H1 (cell line): ENCODE measurements at regions not wholly inside any gene's neighbourhood (a gene's known extent, or its start where the extent isn't known, plus 50 kb on each side); places are given as distances from the start of the nearest gene placed in this dataset.

Experiments
- TF ChIP-seq, protein P1 (sequence below): fragments of 300-600 bp; sonication (generic); IDR thresholded peaks from 2 replicates; pipeline ENCODE4 v1.7.1; 2012; ENCODE audit warnings: low read length, moderate library complexity, mild to moderate bottlenecking, inconsistent platforms; ENCODE audit not compliant: insufficient replicate concordance

- TF ChIP-seq, protein P1, sequence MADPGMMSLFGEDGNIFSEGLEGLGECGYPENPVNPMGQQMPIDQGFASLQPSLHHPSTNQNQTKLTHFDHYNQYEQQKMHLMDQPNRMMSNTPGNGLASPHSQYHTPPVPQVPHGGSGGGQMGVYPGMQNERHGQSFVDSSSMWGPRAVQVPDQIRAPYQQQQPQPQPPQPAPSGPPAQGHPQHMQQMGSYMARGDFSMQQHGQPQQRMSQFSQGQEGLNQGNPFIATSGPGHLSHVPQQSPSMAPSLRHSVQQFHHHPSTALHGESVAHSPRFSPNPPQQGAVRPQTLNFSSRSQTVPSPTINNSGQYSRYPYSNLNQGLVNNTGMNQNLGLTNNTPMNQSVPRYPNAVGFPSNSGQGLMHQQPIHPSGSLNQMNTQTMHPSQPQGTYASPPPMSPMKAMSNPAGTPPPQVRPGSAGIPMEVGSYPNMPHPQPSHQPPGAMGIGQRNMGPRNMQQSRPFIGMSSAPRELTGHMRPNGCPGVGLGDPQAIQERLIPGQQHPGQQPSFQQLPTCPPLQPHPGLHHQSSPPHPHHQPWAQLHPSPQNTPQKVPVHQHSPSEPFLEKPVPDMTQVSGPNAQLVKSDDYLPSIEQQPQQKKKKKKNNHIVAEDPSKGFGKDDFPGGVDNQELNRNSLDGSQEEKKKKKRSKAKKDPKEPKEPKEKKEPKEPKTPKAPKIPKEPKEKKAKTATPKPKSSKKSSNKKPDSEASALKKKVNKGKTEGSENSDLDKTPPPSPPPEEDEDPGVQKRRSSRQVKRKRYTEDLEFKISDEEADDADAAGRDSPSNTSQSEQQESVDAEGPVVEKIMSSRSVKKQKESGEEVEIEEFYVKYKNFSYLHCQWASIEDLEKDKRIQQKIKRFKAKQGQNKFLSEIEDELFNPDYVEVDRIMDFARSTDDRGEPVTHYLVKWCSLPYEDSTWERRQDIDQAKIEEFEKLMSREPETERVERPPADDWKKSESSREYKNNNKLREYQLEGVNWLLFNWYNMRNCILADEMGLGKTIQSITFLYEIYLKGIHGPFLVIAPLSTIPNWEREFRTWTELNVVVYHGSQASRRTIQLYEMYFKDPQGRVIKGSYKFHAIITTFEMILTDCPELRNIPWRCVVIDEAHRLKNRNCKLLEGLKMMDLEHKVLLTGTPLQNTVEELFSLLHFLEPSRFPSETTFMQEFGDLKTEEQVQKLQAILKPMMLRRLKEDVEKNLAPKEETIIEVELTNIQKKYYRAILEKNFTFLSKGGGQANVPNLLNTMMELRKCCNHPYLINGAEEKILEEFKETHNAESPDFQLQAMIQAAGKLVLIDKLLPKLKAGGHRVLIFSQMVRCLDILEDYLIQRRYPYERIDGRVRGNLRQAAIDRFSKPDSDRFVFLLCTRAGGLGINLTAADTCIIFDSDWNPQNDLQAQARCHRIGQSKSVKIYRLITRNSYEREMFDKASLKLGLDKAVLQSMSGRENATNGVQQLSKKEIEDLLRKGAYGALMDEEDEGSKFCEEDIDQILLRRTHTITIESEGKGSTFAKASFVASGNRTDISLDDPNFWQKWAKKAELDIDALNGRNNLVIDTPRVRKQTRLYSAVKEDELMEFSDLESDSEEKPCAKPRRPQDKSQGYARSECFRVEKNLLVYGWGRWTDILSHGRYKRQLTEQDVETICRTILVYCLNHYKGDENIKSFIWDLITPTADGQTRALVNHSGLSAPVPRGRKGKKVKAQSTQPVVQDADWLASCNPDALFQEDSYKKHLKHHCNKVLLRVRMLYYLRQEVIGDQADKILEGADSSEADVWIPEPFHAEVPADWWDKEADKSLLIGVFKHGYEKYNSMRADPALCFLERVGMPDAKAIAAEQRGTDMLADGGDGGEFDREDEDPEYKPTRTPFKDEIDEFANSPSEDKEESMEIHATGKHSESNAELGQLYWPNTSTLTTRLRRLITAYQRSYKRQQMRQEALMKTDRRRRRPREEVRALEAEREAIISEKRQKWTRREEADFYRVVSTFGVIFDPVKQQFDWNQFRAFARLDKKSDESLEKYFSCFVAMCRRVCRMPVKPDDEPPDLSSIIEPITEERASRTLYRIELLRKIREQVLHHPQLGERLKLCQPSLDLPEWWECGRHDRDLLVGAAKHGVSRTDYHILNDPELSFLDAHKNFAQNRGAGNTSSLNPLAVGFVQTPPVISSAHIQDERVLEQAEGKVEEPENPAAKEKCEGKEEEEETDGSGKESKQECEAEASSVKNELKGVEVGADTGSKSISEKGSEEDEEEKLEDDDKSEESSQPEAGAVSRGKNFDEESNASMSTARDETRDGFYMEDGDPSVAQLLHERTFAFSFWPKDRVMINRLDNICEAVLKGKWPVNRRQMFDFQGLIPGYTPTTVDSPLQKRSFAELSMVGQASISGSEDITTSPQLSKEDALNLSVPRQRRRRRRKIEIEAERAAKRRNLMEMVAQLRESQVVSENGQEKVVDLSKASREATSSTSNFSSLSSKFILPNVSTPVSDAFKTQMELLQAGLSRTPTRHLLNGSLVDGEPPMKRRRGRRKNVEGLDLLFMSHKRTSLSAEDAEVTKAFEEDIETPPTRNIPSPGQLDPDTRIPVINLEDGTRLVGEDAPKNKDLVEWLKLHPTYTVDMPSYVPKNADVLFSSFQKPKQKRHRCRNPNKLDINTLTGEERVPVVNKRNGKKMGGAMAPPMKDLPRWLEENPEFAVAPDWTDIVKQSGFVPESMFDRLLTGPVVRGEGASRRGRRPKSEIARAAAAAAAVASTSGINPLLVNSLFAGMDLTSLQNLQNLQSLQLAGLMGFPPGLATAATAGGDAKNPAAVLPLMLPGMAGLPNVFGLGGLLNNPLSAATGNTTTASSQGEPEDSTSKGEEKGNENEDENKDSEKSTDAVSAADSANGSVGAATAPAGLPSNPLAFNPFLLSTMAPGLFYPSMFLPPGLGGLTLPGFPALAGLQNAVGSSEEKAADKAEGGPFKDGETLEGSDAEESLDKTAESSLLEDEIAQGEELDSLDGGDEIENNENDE: no peak
Observed at GRCh38 chr9:111175350-111175749, 137.1 kb upstream of the LPAR1 start (continued).
